Glutamatergic neuron (in vitro differentiated cells): ENCODE measurements at regions not wholly inside any gene's neighbourhood (a gene's known extent, or its start where the extent isn't known, plus 50 kb on each side); places are given as distances from the start of the nearest gene placed in this dataset.
A peak's percentile ranks its signal among the peaks of the same experiment; 100 is the strongest.

Source experiments
- DNase-seq: peaks from one replicate; pipeline ENCODE4 v3.0.0; 2022
- H3K27ac Mint-ChIP-seq: one replicate; pipeline ENCODE4 v1.8.0; 2020; ENCODE audit warnings: mild to moderate bottlenecking, mixed read lengths, inconsistent platforms; ENCODE audit not compliant: unreplicated experiment
- H3K27me3 Mint-ChIP-seq: one replicate; pipeline ENCODE4 v1.8.0; 2020; ENCODE audit warnings: mild to moderate bottlenecking, moderate library complexity, mixed read lengths, inconsistent platforms; ENCODE audit not compliant: unreplicated experiment
- H3K36me3 Mint-ChIP-seq: one replicate; pipeline ENCODE4 v1.8.0; 2020; ENCODE audit warnings: mild to moderate bottlenecking, mixed read lengths, inconsistent platforms; ENCODE audit not compliant: unreplicated experiment
- H3K4me1 Mint-ChIP-seq: one replicate; pipeline ENCODE4 v1.8.0; 2020; ENCODE audit warnings: mild to moderate bottlenecking, low read depth, mixed read lengths, inconsistent platforms; ENCODE audit not compliant: unreplicated experiment
- H3K4me3 Mint-ChIP-seq: one replicate; pipeline ENCODE4 v1.8.0; 2020; ENCODE audit warnings: mild to moderate bottlenecking, mixed read lengths, inconsistent platforms; ENCODE audit not compliant: unreplicated experiment
- H3K9me3 Mint-ChIP-seq: one replicate; pipeline ENCODE4 v1.8.0; 2020; ENCODE audit warnings: mild to moderate bottlenecking, moderate library complexity, mixed read lengths, inconsistent platforms; ENCODE audit not compliant: unreplicated experiment
- CTCF ChIP-seq: fragments of 200-600 bp; sonication (generic); IDR thresholded peaks from one replicate; pipeline ENCODE4 v1.5.0; 2021; ENCODE audit not compliant: partially characterized antibody, unreplicated experiment

DNA sequence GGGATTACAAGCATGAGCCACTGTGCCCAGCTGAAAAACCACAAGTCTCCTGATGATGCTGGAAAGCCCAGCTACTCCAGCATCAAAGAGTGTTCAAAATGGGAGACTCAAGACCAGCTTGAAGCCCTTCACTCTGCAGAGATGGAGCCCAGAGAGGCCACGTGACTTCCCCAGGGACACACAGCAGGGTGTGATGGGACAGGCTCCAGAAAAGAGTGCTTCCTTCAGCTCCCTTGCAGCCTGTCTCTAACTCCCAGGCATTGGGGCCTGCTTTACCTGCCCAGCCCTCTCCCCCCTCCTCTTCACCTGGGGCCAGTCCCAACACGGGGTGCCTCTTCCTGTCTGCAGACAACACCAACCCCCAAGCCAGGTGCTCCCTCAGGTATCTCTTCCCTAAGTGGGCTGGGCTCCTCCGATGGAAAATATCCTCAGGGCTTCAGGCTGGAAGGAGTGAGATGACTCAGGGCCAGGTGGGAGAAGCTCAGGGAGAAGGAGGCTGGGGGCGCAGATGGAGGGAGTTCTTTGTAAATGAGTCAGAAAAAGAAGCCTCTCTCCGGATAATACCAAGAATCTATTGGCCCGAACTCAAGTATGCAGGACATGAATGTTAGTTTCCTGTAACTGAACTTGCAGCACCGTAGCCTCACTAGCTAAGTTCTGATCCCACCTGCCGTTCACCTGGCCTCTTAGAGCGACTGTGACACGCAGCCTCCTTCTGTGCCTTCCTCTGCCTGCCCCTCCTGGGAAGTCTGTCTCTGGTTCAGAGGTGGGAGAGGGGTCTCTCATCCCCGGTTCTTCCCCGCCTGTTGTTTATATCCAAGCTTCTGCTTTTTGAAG, 326.6 kb downstream of the MN1 start:
- no peak for TF ChIP-seq CTCF
- H3K4me3 Mint-ChIP-seq: no peak overlapping the region
- peaks cover 2% of the 10 kb centered on the region for H3K4me1 Mint-ChIP-seq
- no peak overlapping the region for H3K27ac Mint-ChIP-seq
- H3K36me3 Mint-ChIP-seq: no peaks in the 10 kb centered on the region
- DNase-seq: peak; percentile 8
- peaks cover 1% of the 10 kb centered on the region for H3K9me3 Mint-ChIP-seq
- peaks cover 14% of the 10 kb centered on the region for H3K27me3 Mint-ChIP-seq

DNA sequence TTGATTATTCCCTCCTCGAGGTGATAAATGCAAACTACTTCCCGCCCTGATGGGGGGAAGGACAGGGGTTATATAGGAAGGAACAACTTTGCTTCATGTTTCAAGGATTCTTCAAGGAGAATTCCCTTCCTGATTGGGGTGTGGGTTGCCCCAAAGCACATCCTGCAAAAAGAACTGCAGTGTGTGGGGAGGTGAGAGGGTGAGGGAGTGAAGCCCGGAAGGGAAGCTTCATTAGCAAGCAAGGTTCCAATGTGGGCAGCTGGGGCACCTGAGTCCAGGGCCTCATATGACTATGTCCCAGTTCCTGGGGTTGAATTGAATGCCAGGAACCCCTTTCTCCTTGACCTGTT, 326.0 kb downstream of the MN1 start:
- Mint-ChIP-seq H3K36me3 (no peaks in the 10 kb centered on the region), H3K27ac (no peak overlapping the region), H3K4me1 (peaks cover 2% of the 10 kb centered on the region), H3K27me3 (peaks cover 14% of the 10 kb centered on the region), H3K9me3 (peaks cover 1% of the 10 kb centered on the region), H3K4me3 (no peak overlapping the region)
- DNase-seq: peak; percentile 9
- TF ChIP-seq CTCF: no peak

GRCh38 chr22:27476318-27476717, 325.2 kb downstream of the MN1 start:
- Mint-ChIP-seq H3K9me3 (peaks cover 1% of the 10 kb centered on the region), H3K36me3 (no peaks in the 10 kb centered on the region), H3K27ac (no peak overlapping the region), H3K4me3 (no peak overlapping the region), H3K27me3 (peaks cover 14% of the 10 kb centered on the region), H3K4me1 (peaks cover 7% of the 10 kb centered on the region)
- TF ChIP-seq CTCF: no peak
- no peak for DNase-seq

- DNase-seq: no peak
- H3K27ac Mint-ChIP-seq: no peak overlapping the region
- peaks cover 1% of the 10 kb centered on the region for H3K9me3 Mint-ChIP-seq
- peaks cover 7% of the 10 kb centered on the region for H3K4me1 Mint-ChIP-seq
- H3K4me3 Mint-ChIP-seq: no peak overlapping the region
- no peaks in the 10 kb centered on the region for H3K36me3 Mint-ChIP-seq
- peaks cover 14% of the 10 kb centered on the region for H3K27me3 Mint-ChIP-seq
- no peak for TF ChIP-seq CTCF
Observed at GRCh38 chr22:27476729-27477128, 324.8 kb downstream of the MN1 start.

DNA sequence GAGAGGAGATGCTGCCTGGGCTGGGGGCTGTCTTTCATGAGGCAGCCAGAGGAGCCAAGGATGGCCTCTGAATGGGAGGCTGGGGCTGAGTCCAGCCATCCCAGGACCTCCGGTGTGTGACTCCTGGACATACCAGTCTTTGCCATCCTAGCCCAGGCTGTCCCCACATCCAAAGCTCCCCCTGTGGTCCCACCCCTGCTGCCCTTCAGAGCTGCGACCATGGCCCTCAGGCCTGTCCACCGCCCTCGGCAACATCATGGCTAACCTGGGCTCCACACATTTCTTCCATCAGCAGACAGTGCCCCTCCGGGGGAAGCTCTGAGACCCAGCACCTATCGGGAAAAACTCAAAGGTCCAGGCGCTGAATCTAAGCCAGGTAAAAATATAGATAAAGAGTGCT, 324.4 kb downstream of the MN1 start:
- no peak for TF ChIP-seq CTCF
- peaks cover 14% of the 10 kb centered on the region for H3K27me3 Mint-ChIP-seq

More for the DNA sequence above, 324.4 kb downstream of the MN1 start:
- DNase-seq: no peak
- no peak overlapping the region for H3K4me3 Mint-ChIP-seq
- peaks cover 1% of the 10 kb centered on the region for H3K9me3 Mint-ChIP-seq
- H3K4me1 Mint-ChIP-seq: peaks cover 7% of the 10 kb centered on the region
- H3K36me3 Mint-ChIP-seq: no peaks in the 10 kb centered on the region
- no peak overlapping the region for H3K27ac Mint-ChIP-seq
